OCI-LY7 (cell line): ENCODE measurements at regions not wholly inside any gene's neighbourhood (a gene's known extent, or its start where the extent isn't known, plus 50 kb on each side); places are given as distances from the start of the nearest gene placed in this dataset.

Experiments used
- EZH2phosphoT487 ChIP-seq: fragments of 200-600 bp; sonication (generic); IDR thresholded peaks from 2 replicates; pipeline ENCODE4 v1.6.1; 2018; ENCODE audit warnings: low read depth, borderline replicate concordance, mild to moderate bottlenecking, mixed run types, antibody characterized with exemption, low read length, moderate library complexity, mixed read lengths
- TF ChIP-seq, protein P1 (sequence below): fragments of 200-600 bp; sonication (generic); conservative IDR thresholded peaks from 2 replicates; pipeline ENCODE4 v1.5.1; 2014; ENCODE audit warnings: mild to moderate bottlenecking, antibody characterized with exemption, low read length, moderate library complexity, mixed read lengths

DNA sequence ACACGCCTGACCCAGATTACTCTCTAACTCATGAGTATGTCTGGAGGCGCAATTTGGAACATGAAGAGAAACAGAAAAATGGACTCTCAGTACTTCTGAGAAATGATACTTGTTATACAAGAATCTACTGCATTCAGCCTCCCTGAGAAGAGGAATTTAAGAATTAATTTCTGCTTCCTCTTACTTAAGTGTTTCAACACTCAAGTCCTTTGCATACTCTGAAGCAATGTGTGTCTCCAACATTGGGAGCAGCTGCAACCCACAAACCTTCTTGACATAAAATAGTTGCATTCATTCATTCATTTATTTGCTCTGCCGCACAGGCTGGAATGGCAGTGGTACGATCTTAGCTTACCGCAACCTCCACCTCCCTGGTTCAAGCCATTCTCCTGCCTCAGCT is 199.8 kb downstream of the NPIPA7 start:
- TF ChIP-seq, protein P1, sequence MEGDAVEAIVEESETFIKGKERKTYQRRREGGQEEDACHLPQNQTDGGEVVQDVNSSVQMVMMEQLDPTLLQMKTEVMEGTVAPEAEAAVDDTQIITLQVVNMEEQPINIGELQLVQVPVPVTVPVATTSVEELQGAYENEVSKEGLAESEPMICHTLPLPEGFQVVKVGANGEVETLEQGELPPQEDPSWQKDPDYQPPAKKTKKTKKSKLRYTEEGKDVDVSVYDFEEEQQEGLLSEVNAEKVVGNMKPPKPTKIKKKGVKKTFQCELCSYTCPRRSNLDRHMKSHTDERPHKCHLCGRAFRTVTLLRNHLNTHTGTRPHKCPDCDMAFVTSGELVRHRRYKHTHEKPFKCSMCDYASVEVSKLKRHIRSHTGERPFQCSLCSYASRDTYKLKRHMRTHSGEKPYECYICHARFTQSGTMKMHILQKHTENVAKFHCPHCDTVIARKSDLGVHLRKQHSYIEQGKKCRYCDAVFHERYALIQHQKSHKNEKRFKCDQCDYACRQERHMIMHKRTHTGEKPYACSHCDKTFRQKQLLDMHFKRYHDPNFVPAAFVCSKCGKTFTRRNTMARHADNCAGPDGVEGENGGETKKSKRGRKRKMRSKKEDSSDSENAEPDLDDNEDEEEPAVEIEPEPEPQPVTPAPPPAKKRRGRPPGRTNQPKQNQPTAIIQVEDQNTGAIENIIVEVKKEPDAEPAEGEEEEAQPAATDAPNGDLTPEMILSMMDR = no peak
- no peak for TF ChIP-seq EZH2phosphoT487
